ENCODE measurements at regions not wholly inside any gene's neighbourhood (a gene's known extent, or its start where the extent isn't known, plus 50 kb on each side); places are given as distances from the start of the nearest gene placed in this dataset.

DNA sequence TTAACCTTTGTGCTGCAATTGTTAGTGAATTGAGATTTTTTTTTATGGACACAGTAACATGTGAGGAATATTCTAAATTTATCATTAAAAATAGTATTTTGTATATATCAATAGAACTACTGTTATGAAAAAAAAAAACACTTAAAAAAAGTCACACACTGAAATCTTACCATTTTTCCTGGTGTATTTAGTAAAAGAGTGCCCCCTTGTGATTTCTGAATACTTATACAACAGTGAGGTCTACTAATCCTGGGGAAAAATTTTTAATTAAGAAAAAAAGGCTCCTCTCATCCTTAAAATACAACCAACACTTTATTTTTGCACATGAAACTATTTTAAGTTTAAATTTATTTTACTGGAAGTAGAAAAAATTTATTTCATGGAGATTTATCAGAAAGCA is 56.4 kb upstream of the SPOCK3 start:
- DNase-seq = no peak

GRCh38 chr4:167308876-167309275 is 74.6 kb upstream of the SPOCK3 start:
- no peak for DNase-seq

GRCh38 chr4:167321299-167321698 is 87.0 kb upstream of the SPOCK3 start:
- DNase-seq = no peak

GRCh38 chr4:167339781-167340180 is 105.5 kb upstream of the SPOCK3 start:
- DNase-seq = no peak

- DNase-seq = no peak
These were observed 125.4 kb upstream of the SPOCK3 start for GRCh38 chr4:167359711-167360110.

- DNase-seq = no peak
These were observed 145.0 kb upstream of the SPOCK3 start for GRCh38 chr4:167379076-167379835.

GRCh38 chr4:167380964-167381363 is 146.7 kb upstream of the SPOCK3 start:
- no peak for DNase-seq

DNA sequence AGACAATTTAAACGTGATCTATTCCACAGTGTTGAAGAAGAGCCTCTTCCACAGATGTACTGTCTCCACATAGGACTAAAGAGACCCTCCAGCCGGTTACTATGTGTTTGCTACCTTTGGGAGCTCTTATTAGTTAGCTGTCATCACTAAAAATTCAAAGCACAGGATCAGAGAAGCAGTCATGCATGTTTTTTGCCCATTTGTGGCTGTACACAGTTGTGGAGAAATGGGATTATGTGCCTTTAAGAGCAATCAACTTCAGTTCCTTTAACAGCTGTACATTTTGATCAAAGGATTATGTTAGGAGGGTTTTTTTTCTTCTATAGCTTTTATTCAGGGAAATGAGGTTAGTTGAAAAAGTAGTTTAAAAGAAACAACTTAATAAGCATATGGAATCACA is 149.0 kb upstream of the SPOCK3 start:
- DNase-seq = no peak

GRCh38 chr4:167397586-167397985 is 163.3 kb upstream of the SPOCK3 start:
- no peak for DNase-seq

GRCh38 chr4:167399201-167399600 is 164.9 kb upstream of the SPOCK3 start:
- no peak for DNase-seq

DNA sequence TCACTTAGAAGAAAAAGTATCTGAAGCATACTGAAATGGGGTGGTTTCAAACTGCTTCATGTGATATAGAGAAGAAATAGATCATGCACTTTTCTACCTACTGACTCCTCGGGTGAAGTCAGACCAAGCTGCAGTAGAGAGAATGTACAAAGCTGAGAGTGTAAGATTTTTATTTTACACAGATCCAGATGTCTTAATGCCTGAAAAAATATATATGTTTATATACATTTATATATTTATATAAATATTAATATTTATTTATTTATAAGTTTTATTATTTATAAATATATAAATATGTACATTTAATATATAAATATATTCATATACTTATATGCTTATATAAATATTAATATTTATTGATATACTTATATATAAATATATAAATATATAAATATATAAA is 171.9 kb upstream of the SPOCK3 start:
- no peak for DNase-seq

- DNase-seq = no peak
These were observed 181.2 kb upstream of the SPOCK3 start for GRCh38 chr4:167415461-167415860.

DNA sequence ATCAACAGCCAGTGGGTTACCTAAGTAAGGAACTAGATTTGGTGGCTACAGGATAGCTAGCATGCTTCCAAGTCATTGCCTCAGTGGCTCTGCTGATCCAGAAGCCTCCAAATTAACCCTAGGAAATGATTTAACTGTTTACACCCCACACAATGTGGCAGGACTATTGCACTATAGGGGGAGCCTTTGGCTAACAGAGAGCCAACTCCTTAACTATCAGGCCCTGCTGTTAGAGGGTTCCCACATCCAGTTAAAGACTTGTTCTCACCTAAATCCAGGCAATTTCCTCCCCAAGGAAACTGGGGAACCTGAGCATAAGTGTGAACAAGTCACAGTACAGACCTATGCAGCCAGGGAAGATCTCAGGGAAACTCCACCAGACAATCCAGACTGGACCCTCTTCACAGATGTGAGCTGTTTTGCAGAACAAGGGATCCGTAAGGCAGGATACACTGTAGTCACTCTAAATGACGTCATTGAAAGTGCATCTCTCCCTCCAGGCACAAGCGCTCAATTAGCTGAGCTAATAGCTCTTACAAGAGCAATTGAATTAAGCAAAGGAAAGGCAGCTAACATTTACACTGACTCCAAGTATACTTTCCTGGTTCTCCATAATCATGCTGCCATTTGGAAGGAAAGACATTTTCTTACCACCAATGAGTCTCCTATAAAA is 185.3 kb upstream of the SPOCK3 start:
- no peak for DNase-seq

DNA sequence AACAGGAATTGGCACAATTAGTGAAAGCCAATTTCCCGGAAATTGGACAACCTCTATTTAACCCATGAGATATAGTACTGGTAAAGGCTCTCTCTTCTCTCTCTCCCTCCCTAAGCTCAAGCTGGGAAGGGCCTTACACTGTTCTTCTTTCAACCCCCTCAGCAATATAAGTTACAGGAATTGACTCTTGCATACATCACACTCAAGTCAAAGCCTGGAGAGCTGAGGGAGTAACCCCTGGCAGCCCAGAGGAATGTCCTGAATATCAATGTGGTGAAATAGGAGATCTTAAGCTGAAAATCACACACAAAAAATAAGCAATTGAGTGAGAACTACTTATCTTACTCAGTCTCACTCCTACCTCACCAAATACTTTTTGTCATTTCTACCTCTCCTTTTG is 186.9 kb upstream of the SPOCK3 start:
- DNase-seq = no peak

DNA sequence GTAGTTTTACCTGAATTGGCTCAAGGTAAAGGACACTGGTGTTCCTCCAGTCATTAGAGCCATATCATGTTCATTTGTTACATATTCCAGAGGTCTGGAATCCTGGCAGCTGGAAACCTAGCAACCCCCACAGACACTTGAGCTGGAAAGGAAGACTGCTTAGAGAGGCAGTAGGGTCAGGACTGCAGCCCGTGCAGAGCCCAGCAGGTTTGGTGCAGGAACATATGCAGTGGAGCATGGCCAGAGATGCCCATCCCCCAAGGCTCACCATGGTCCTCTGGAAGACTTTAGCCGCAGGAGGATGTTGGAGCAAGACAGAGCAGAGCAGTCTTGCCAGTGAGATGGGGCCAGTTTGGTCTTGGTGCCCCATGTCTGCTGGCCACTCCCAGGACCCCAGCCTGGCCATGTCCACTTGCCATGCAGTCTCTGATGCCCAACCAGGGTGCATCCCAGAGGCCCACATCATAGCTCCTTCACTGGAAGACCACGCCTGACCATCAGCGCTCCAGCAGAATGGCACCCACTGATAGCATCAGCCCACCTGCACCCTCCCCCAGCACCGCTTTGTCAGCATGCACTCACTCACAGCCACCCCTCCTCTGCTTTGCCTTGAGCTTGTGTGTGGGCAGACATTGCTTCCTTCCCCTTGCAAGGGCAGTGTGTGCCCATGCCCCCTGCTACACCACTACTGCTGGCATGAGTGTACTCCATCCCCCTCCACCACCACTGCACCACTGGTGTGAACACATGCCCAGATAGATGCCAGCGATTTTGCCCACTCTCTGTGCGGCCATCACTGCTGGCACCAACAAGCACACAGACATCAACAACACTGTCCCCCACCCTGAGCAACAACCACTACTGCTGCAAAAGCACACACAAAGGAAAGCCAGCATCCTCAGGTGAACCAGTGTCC is 190.3 kb upstream of the SPOCK3 start:
- no peak for DNase-seq

DNA sequence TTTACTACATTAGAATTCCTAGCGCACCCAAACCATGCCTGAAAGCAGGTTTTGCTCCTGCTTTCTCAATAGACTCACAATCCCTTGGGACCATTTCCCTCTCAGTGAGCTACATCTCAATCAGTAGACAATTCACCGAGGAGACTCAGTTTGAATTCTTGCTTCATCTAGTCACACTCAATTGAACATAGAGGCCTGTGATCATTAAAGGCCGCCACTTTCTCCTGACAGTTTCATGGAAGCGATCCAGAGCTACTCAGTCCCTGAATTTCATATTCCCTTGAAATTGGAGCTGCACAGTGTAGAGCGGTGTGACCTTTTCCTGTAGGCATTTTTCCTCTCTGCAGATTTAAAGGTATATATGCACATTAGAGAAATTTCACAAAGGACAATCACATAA is 193.9 kb upstream of the SPOCK3 start:
- no peak for DNase-seq

DNA sequence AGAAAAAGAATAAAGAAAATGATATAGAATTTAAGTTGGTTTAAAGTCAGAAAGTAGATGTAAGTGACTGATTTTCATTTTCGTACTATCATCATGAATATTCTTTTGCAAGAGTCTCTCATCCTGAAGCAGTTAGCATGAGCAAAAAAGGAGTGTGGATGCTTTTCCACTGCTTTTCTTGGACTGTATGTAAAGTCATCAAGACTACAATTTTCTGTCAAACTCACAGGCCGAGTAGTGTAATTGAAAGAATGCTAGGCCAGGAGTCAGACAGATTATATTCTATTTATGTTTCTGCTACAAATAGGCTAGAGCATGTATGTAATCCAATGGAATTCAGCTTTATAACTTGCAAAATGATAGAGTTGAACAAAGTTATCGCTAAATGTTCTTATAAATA is 197.1 kb upstream of the SPOCK3 start:
- no peak for DNase-seq

GRCh38 chr4:167435786-167436185 is 201.5 kb upstream of the SPOCK3 start:
- no peak for DNase-seq

- DNase-seq = no peak
These were observed 209.5 kb upstream of the SPOCK3 start for GRCh38 chr4:167443841-167444240.

DNA sequence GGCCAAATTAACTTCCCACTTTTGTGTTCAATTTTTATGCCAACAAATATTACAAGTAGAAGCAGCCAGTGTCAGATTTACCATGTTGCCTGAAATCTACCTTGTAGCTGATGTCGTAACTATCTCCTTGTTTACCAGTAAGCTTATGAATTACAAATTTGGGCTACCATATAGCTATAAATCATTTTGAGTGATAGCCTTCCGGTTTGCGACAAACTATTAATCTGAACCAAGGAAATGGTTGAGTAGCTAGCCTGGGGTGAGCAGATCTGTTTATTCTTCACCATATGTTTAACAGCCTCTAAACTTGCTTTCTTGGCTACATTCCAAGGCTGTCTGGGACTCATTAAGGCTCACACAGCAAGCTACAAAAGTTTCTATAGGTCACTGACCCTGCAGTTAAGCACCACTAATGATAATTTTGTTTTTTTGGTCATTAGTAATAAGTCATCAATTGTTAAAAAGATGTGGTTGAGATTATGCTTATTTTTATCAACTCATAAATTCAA is 218.7 kb upstream of the SPOCK3 start:
- no peak for DNase-seq

GRCh38 chr4:167456619-167457018 is 222.3 kb upstream of the SPOCK3 start:
- DNase-seq = no peak

GRCh38 chr4:167469436-167469835 is 235.1 kb upstream of the SPOCK3 start:
- DNase-seq = no peak

GRCh38 chr4:167475951-167476350 is 241.7 kb upstream of the SPOCK3 start:
- no peak for DNase-seq
